ENCODE measurements at regions not wholly inside any gene's neighbourhood (a gene's known extent, or its start where the extent isn't known, plus 50 kb on each side); places are given as distances from the start of the nearest gene placed in this dataset.

DNA sequence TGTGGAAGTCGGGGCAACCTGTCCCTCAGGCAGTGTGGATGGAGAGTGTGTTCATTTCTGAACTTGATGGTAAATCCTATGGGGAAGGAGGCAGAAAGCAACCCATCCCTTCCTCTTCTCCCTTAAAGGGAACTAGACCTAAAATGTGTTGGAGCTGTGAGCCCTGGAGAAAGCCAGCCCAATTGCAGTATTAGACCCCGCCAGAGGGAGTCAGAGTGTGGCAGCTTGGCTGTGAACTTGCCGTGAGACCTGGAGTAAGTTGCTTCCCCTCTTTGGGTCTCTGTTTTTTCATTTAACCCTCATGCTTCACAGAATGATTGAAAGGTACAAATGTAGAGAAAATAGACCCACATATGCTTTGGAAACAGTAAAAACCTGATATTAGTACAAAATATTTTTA, 108.7 kb upstream of the PAK3 start:
- Histone ChIP-seq H3K27ac (ENCODE audit: insufficient read depth, low read length) (no peak overlapping the region), H3K36me3 (ENCODE audit: control insufficient read depth, insufficient read depth, low read length) (no peaks in the 10 kb centered on the region), H3K56ac (ENCODE audit: extremely low read depth, insufficient read depth, low read length) (no peak overlapping the region), H4K91ac (ENCODE audit: insufficient read depth, low read depth, low read length) (no peak overlapping the region), H2AK9ac (replicated peaks; ENCODE audit: low read depth, low read length, poor library complexity) (no peak overlapping the region), H4K5ac (ENCODE audit: low read depth, low read length) (no peak overlapping the region), H4K8ac (ENCODE audit: low read depth in 2 of 2, low read length in 2 of 2) (no peak overlapping the region), H3K27me3 (ENCODE audit: control insufficient read depth, insufficient read depth, low read length) (peaks cover 22% of the 10 kb centered on the region), H3K14ac (replicated peaks; ENCODE audit: low read depth, low read length) (no peak overlapping the region), H2BK120ac (ENCODE audit: low read depth, low read length) (no peak overlapping the region), H2BK20ac (ENCODE audit: low read depth, low read length) (no peak overlapping the region), H3K9me3 (ENCODE audit: control insufficient read depth, insufficient read depth, low read length) (no peaks in the 10 kb centered on the region), H2AFZ (replicated peaks; ENCODE audit: low read length, poor library complexity) (no peak overlapping the region), H2BK15ac (ENCODE audit: low read depth, low read length) (no peak overlapping the region), H3K9me1 (ENCODE audit: insufficient read depth, low read length) (no peaks in the 10 kb centered on the region), H3K4me1 (ENCODE audit: control insufficient read depth, insufficient read depth, low read length) (no peaks in the 10 kb centered on the region), H3K9ac (ENCODE audit: low read depth, low read length) (no peak overlapping the region), H3K4me2 (ENCODE audit: low read depth, low read length) (no peak overlapping the region), H3K18ac (ENCODE audit: low read depth, low read length) (no peak overlapping the region), H3K4ac (ENCODE audit: low read depth, low read length) (no peak overlapping the region), H2AK5ac (ENCODE audit: low read depth, low read length) (no peak overlapping the region), H4K20me1 (ENCODE audit: insufficient read depth, low read length) (no peaks in the 10 kb centered on the region), H3K4me3 (ENCODE audit: insufficient read depth, low read depth, low read length) (no peak overlapping the region), H3K23ac (ENCODE audit: low read depth, low read length) (no peak overlapping the region), H2BK5ac (ENCODE audit: low read depth, low read length, poor library complexity, severe bottlenecking) (no peak overlapping the region), H3K79me1 (ENCODE audit: low read depth in 1 of 2, low read length in 2 of 2) (no peaks in the 10 kb centered on the region)
- WGBS, 2 experiments (ENCODE audit: extremely low coverage in 2 of 2, insufficient read length in 1 of 2): no CpG with 5 or more reads among the region's 3 CpGs
- TF ChIP-seq FOS (IDR thresholded peaks at IDR 0.05; ENCODE audit: low read depth, low read length): no peak
- TF ChIP-seq, protein P1, sequence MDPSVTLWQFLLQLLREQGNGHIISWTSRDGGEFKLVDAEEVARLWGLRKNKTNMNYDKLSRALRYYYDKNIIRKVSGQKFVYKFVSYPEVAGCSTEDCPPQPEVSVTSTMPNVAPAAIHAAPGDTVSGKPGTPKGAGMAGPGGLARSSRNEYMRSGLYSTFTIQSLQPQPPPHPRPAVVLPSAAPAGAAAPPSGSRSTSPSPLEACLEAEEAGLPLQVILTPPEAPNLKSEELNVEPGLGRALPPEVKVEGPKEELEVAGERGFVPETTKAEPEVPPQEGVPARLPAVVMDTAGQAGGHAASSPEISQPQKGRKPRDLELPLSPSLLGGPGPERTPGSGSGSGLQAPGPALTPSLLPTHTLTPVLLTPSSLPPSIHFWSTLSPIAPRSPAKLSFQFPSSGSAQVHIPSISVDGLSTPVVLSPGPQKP (IDR thresholded peaks at IDR 0.05; ENCODE audit: borderline replicate concordance, low read depth, low read length): no peak
- TF ChIP-seq, protein P2, sequence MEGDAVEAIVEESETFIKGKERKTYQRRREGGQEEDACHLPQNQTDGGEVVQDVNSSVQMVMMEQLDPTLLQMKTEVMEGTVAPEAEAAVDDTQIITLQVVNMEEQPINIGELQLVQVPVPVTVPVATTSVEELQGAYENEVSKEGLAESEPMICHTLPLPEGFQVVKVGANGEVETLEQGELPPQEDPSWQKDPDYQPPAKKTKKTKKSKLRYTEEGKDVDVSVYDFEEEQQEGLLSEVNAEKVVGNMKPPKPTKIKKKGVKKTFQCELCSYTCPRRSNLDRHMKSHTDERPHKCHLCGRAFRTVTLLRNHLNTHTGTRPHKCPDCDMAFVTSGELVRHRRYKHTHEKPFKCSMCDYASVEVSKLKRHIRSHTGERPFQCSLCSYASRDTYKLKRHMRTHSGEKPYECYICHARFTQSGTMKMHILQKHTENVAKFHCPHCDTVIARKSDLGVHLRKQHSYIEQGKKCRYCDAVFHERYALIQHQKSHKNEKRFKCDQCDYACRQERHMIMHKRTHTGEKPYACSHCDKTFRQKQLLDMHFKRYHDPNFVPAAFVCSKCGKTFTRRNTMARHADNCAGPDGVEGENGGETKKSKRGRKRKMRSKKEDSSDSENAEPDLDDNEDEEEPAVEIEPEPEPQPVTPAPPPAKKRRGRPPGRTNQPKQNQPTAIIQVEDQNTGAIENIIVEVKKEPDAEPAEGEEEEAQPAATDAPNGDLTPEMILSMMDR (conservative IDR thresholded peaks at IDR 0.05; ENCODE audit: low read depth, low read length): 0 out of 2 replicates have a peak, but pooled peaks have one; percentile 13
- TF ChIP-seq SMC3 (IDR thresholded peaks at IDR 0.05; ENCODE audit: low read depth, low read length): no peak
- no peak for TF ChIP-seq RFX5 (IDR thresholded peaks at IDR 0.05; ENCODE audit: low read depth, low read length)
- TF ChIP-seq RAD21 (IDR thresholded peaks at IDR 0.05; ENCODE audit: low read length): no peak; the same call in 1 of the 2 replicates
- ChIA-PET POLR2A (ENCODE audit: unreplicated experiment) (no interaction called here), CTCF (no interaction called here)
- DNase-seq (no peak), ATAC-seq (ENCODE audit: low read depth) (no peak)
- intact Hi-C loops (cut with micrococcal nuclease) (no loop called here), in situ Hi-C loops (cut with MboI; ENCODE audit: low sequenced_read_pairs) (no loop called here), dilution Hi-C loops (cut with HindIII; ENCODE audit: low sequenced_read_pairs, unreplicated experiment) (no loop called here)
- BruUV-seq (replicated peaks): no TSS peak
